Caco-2 (cell line): ENCODE measurements at regions not wholly inside any gene's neighbourhood (a gene's known extent, or its start where the extent isn't known, plus 50 kb on each side); places are given as distances from the start of the nearest gene placed in this dataset.

ENCODE experiments used
- BruUV-seq: library from RNA; stranded (reverse); fragments of 400-500 nt; replicated peaks from 2 replicates; lab custom pipeline; 2021; lab: Mats Ljungman, UMichigan
- CTCF ChIA-PET: fragments of 300-600 bp; sonication (Branson Sonifier 250); formaldehyde crosslinking; loops from one replicate; lab custom pipeline; 2022; ENCODE audit warnings: antibody characterized with exemption; lab: Charles Lee
- POLR2A ChIA-PET: fragments of 300-600 bp; sonication (Branson Sonifier 250); formaldehyde crosslinking; loops from one replicate; lab custom pipeline; 2022; ENCODE audit warnings: antibody characterized with exemption; lab: Charles Lee
- DNase-seq, 2 experiments: peaks; one replicate each; pipeline versions ENCODE4 v3.0.0 to v3.0.0-alpha.2; 2020 to 2022
- H3K27me3 ChIP-seq: replicated peaks from 2 replicates; pipeline ENCODE4 v1.6.0; 2011; ENCODE audit warnings: low read length; ENCODE audit not compliant: control insufficient read depth, insufficient read depth
- H3K36me3 ChIP-seq: 2 replicates; pipeline ENCODE4 v1.5.1; 2011; ENCODE audit warnings: low read length; ENCODE audit not compliant: control insufficient read depth, insufficient read depth
- H3K4me1 ChIP-seq: fragments of 250-450 bp; sonication (Bioruptor Pico); 2 replicates; pipeline ENCODE4 v1.5.1; 2020; ENCODE audit warnings: mild to moderate bottlenecking
- H3K4me3 ChIP-seq: 2 replicates; pipeline ENCODE4 v1.5.1; 2011; ENCODE audit warnings: low read depth, mild to moderate bottlenecking, control low read depth, low read length
- H3K9me3 ChIP-seq: fragments of 250-450 bp; sonication (Bioruptor Pico); 2 replicates; pipeline ENCODE4 v1.5.1; 2020; ENCODE audit warnings: mild to moderate bottlenecking, moderate library complexity
- H3K27ac Mint-ChIP-seq: one replicate; pipeline ENCODE4 v1.8.0; 2022; ENCODE audit warnings: mixed read lengths; ENCODE audit not compliant: unreplicated experiment
- H3K27me3 Mint-ChIP-seq: one replicate; pipeline ENCODE4 v1.8.0; 2022; ENCODE audit warnings: mixed read lengths; ENCODE audit not compliant: insufficient read depth, unreplicated experiment
- H3K36me3 Mint-ChIP-seq: one replicate; pipeline ENCODE4 v1.8.0; 2022; ENCODE audit warnings: mild to moderate bottlenecking, mixed read lengths; ENCODE audit not compliant: insufficient read depth, unreplicated experiment
- H3K4me1 Mint-ChIP-seq: one replicate; pipeline ENCODE4 v1.8.0; 2022; ENCODE audit warnings: low read depth, mixed read lengths; ENCODE audit not compliant: unreplicated experiment
- H3K4me3 Mint-ChIP-seq: one replicate; pipeline ENCODE4 v1.8.0; 2022; ENCODE audit warnings: mild to moderate bottlenecking, moderate library complexity, mixed read lengths; ENCODE audit not compliant: unreplicated experiment
- H3K9me3 Mint-ChIP-seq: one replicate; pipeline ENCODE4 v1.8.0; 2022; ENCODE audit warnings: mixed read lengths; ENCODE audit not compliant: unreplicated experiment
- intact Hi-C: fragments of 100-400 bp; cut with micrococcal nuclease; formaldehyde crosslinking; loops from one replicate; pipeline ENCODE4 v1.10.0; 2022; ENCODE audit not compliant: unreplicated experiment
- TF ChIP-seq, protein P1 (sequence below), 2 experiments: fragments of 200-600 bp in 1 of 2; IDR thresholded peaks; 1 replicate in 1 of 2; 2 replicates in 1 of 2; pipeline versions ENCODE4 v1.5.1 to v1.8.0; 2011 to 2022; ENCODE audit warnings: antibody characterized with exemption in 1 of 2, control low read depth in 1 of 2, inconsistent platforms in 1 of 2, low read depth in 1 of 2, low read length in 1 of 2, mild to moderate bottlenecking in 1 of 2, moderate library complexity in 1 of 2; ENCODE audit not compliant: insufficient read depth in 1 of 2, severe bottlenecking in 1 of 2, unreplicated experiment in 1 of 2

DNA sequence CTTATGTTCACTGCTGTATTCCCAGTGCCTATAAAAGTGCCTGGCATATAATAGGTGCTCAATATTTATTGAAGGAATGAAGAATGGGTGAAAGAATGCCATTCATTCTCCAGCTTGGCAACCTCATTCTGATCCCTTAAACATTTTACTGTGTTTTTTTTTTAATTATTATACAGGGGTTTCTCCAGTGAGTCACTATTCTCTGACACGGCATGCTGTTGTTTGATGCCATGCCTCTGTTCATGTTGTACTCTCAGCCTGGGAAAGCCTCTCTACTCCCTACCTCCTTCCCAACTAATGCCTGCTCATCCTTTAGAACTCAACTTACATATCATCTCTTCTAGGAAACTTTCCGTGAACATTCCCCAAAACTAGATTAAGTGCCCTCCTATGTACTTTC lies 70.2 kb upstream of the PHF24 start:
- DNase-seq, result no peak
- Mint-ChIP-seq H3K27me3 (peaks cover 4% of the 10 kb centered on the region), H3K4me3 (no peak overlapping the region), H3K4me1 (no peaks in the 10 kb centered on the region), H3K36me3 (no peaks in the 10 kb centered on the region), H3K9me3 (no peaks in the 10 kb centered on the region), H3K27ac (no peak overlapping the region)
- POLR2A ChIA-PET, result no interaction called here
- intact Hi-C loops, result no loop called here
- TF ChIP-seq, protein P1, sequence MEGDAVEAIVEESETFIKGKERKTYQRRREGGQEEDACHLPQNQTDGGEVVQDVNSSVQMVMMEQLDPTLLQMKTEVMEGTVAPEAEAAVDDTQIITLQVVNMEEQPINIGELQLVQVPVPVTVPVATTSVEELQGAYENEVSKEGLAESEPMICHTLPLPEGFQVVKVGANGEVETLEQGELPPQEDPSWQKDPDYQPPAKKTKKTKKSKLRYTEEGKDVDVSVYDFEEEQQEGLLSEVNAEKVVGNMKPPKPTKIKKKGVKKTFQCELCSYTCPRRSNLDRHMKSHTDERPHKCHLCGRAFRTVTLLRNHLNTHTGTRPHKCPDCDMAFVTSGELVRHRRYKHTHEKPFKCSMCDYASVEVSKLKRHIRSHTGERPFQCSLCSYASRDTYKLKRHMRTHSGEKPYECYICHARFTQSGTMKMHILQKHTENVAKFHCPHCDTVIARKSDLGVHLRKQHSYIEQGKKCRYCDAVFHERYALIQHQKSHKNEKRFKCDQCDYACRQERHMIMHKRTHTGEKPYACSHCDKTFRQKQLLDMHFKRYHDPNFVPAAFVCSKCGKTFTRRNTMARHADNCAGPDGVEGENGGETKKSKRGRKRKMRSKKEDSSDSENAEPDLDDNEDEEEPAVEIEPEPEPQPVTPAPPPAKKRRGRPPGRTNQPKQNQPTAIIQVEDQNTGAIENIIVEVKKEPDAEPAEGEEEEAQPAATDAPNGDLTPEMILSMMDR (IDR thresholded peaks at IDR 0.05; ENCODE audit: insufficient read depth in 1 of 2, low read depth in 1 of 2, low read length in 1 of 2, severe bottlenecking in 1 of 2, unreplicated experiment in 1 of 2), result no peak
- BruUV-seq, result no TSS peak
- Histone ChIP-seq H3K4me3 (no peak overlapping the region), H3K36me3 (no peaks in the 10 kb centered on the region), H3K27me3 (no peaks in the 10 kb centered on the region), H3K9me3 (no peaks in the 10 kb centered on the region), H3K4me1 (no peaks in the 10 kb centered on the region)
- CTCF ChIA-PET, result no interaction called here

DNA sequence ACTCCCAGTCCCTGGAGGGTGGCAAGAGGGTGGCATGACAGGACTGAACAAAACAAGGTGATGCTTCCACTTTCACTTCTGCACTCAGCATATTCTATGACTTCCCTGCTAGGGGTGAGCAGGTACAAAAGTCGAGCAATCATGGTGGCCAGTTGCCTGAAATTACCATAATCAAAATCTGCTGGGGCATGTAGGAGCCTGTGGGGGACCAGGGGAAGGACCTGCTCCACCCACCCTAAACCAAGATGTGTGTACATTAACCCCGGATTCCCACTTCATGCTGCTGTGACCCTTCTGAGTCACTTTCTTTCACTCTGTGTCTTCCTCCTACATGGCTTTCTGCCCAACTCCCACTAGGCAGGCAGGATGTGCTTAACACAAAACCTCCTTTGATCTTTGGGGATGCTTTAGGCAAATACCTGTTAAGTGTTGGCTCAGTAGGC lies 73.3 kb upstream of the PHF24 start:
- no peaks in the 10 kb centered on the region for H3K9me3 ChIP-seq
- no peak for DNase-seq
- no peak overlapping the region for H3K4me3 ChIP-seq
- no peaks in the 10 kb centered on the region for H3K4me1 ChIP-seq
- no peak overlapping the region for H3K27ac Mint-ChIP-seq
- no peaks in the 10 kb centered on the region for H3K27me3 ChIP-seq
- H3K36me3 Mint-ChIP-seq, result no peaks in the 10 kb centered on the region
- H3K27me3 Mint-ChIP-seq, result no peaks in the 10 kb centered on the region
- H3K4me3 Mint-ChIP-seq, result no peak overlapping the region
- H3K36me3 ChIP-seq, result no peaks in the 10 kb centered on the region
- no peaks in the 10 kb centered on the region for H3K9me3 Mint-ChIP-seq
- H3K4me1 Mint-ChIP-seq, result no peaks in the 10 kb centered on the region
- ChIA-PET CTCF (no interaction called here), POLR2A (no interaction called here)
- intact Hi-C loops, result no loop called here
- TF ChIP-seq, protein P1 (IDR thresholded peaks at IDR 0.05; ENCODE audit: insufficient read depth in 1 of 2, low read depth in 1 of 2, low read length in 1 of 2, severe bottlenecking in 1 of 2, unreplicated experiment in 1 of 2), result no peak
- no TSS peak for BruUV-seq

DNA sequence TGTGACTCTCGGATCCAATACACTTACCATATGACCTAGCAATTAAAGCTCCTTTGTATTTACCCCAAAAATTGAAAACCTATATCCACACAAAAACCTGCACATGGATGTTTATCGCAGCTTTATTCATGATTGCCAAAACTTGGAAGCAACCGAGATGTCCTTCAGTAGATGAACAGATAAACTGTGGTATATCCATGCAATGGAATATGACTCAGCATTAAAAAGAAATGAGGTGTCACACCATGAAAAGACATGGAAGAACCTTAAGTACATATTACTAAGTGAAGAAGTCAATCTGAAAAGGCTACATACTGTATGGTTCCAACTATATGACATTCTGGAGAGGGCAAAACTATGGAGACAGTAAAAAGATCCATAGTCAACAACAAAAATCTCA lies 82.0 kb upstream of the PHF24 start:
- no peaks in the 10 kb centered on the region for H3K36me3 ChIP-seq
- ChIA-PET CTCF (no interaction called here), POLR2A (no interaction called here)
- no TSS peak for BruUV-seq
- Mint-ChIP-seq H3K27ac (no peak overlapping the region), H3K4me1 (no peaks in the 10 kb centered on the region), H3K4me3 (no peak overlapping the region), H3K9me3 (no peaks in the 10 kb centered on the region), H3K36me3 (no peaks in the 10 kb centered on the region), H3K27me3 (peaks cover 2% of the 10 kb centered on the region)
- H3K9me3 ChIP-seq, result no peaks in the 10 kb centered on the region
- TF ChIP-seq, protein P1 (IDR thresholded peaks at IDR 0.05; ENCODE audit: insufficient read depth in 1 of 2, low read depth in 1 of 2, low read length in 1 of 2, severe bottlenecking in 1 of 2, unreplicated experiment in 1 of 2), result no peak
- no peak for DNase-seq
- no peaks in the 10 kb centered on the region for H3K4me1 ChIP-seq
- no peaks in the 10 kb centered on the region for H3K27me3 ChIP-seq
- intact Hi-C loops, result no loop called here
- H3K4me3 ChIP-seq, result no peak overlapping the region
